Loucy (cell line): ENCODE measurements at regions not wholly inside any gene's neighbourhood (a gene's known extent, or its start where the extent isn't known, plus 50 kb on each side); places are given as distances from the start of the nearest gene placed in this dataset.

Experiments used
- EZH2phosphoT487 ChIP-seq: fragments of 200-600 bp; IDR thresholded peaks from 2 replicates; pipeline ENCODE4 v1.6.1; 2018; ENCODE audit warnings: antibody characterized with exemption, mild to moderate bottlenecking, moderate library complexity, borderline replicate concordance
- TF ChIP-seq, protein P1 (sequence below): fragments of 200-600 bp; sonication (generic); conservative IDR thresholded peaks from 2 replicates; pipeline ENCODE4 v1.5.1; 2014; ENCODE audit warnings: mild to moderate bottlenecking, antibody characterized with exemption, low read length

DNA sequence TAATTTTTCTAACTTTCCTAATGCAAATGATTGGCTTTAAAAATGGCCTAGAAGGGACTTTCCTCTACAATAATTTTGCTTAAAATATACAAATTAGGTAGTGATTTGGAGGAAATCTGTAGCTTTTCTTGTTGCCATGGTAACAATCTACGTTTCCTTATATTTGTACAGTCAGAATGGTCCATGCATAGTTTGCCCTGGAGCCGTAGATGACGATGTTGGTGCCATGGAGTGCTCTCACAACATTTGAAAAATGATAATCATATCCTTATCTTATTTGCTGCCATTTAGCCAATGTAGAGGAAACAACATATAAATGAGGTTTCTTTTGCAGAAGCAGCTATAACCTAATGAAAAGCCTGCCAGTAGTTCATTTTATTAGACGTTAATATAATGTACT is 89.0 kb upstream of the NMU start:
- TF ChIP-seq, protein P1, sequence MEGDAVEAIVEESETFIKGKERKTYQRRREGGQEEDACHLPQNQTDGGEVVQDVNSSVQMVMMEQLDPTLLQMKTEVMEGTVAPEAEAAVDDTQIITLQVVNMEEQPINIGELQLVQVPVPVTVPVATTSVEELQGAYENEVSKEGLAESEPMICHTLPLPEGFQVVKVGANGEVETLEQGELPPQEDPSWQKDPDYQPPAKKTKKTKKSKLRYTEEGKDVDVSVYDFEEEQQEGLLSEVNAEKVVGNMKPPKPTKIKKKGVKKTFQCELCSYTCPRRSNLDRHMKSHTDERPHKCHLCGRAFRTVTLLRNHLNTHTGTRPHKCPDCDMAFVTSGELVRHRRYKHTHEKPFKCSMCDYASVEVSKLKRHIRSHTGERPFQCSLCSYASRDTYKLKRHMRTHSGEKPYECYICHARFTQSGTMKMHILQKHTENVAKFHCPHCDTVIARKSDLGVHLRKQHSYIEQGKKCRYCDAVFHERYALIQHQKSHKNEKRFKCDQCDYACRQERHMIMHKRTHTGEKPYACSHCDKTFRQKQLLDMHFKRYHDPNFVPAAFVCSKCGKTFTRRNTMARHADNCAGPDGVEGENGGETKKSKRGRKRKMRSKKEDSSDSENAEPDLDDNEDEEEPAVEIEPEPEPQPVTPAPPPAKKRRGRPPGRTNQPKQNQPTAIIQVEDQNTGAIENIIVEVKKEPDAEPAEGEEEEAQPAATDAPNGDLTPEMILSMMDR, result no peak
- TF ChIP-seq EZH2phosphoT487, result no peak
